Activated CD8-positive, alpha-beta T cell treated with anti-CD3 and anti-CD28 coated beads for 36 hours (primary cell): ENCODE measurements at regions not wholly inside any gene's neighbourhood (a gene's known extent, or its start where the extent isn't known, plus 50 kb on each side); places are given as distances from the start of the nearest gene placed in this dataset.

ENCODE experiments used
- ATAC-seq: fragments of 200-7000 bp; cut with Tn5 transposase; one replicate; pipeline ENCODE4 v1.10.0; 2021; ENCODE audit warnings: mild to moderate bottlenecking, moderate library complexity
- CTCF ChIA-PET: fragments of 350-600 bp; sonication (Branson Sonifier 250); formaldehyde crosslinking; loops from one replicate; lab custom pipeline; 2021; ENCODE audit warnings: antibody characterized with exemption; lab: Charles Lee
- POLR2A ChIA-PET: fragments of 350-600 bp; sonication (Branson Sonifier 250); formaldehyde crosslinking; loops from one replicate; lab custom pipeline; 2021; ENCODE audit warnings: antibody characterized with exemption; lab: Charles Lee
- DNase-seq: peaks from one replicate; pipeline ENCODE4 v3.0.0-alpha.2; 2020
- H3K27ac Mint-ChIP-seq: one replicate; pipeline ENCODE4 v1.8.0; 2021; ENCODE audit warnings: mild to moderate bottlenecking, mixed read lengths
- H3K27me3 Mint-ChIP-seq: one replicate; pipeline ENCODE4 v1.8.0; 2021; ENCODE audit warnings: mixed read lengths
- H3K36me3 Mint-ChIP-seq: one replicate; pipeline ENCODE4 v1.8.0; 2021; ENCODE audit warnings: low read depth, mixed read lengths
- H3K4me1 Mint-ChIP-seq: one replicate; pipeline ENCODE4 v1.8.0; 2021; ENCODE audit warnings: low read depth, mixed read lengths
- H3K4me3 Mint-ChIP-seq: one replicate; pipeline ENCODE4 v1.8.0; 2021; ENCODE audit warnings: mild to moderate bottlenecking, moderate library complexity, mixed read lengths
- H3K9me3 Mint-ChIP-seq: one replicate; pipeline ENCODE4 v1.8.0; 2021; ENCODE audit warnings: mixed read lengths
- CTCF ChIP-seq: fragments of 200-600 bp; IDR thresholded peaks from one replicate; pipeline ENCODE4 v1.8.0; 2022; ENCODE audit warnings: antibody characterized with exemption, mild to moderate bottlenecking
- intact Hi-C: fragments of 100-400 bp; cut with micrococcal nuclease; formaldehyde crosslinking; loops from one replicate; pipeline ENCODE4 v1.10.0; 2022

GRCh38 chr2:150153646-150154307 lies 333.7 kb downstream of the RND3 start:
- intact Hi-C loops = no loop called here
- POLR2A ChIA-PET = no interaction called here
- H3K27ac Mint-ChIP-seq = no peak overlapping the region
- no peak for TF ChIP-seq CTCF
- no peaks in the 10 kb centered on the region for H3K9me3 Mint-ChIP-seq
- no peak for DNase-seq
- ATAC-seq = no peak
- CTCF ChIA-PET = no interaction called here
- no peaks in the 10 kb centered on the region for H3K27me3 Mint-ChIP-seq
- no peaks in the 10 kb centered on the region for H3K4me1 Mint-ChIP-seq
- H3K36me3 Mint-ChIP-seq = no peaks in the 10 kb centered on the region
- H3K4me3 Mint-ChIP-seq = no peak overlapping the region

- ChIA-PET POLR2A (no interaction called here), CTCF (no interaction called here)
- no peak for DNase-seq
- ATAC-seq = no peak
- Mint-ChIP-seq H3K4me3 (no peak overlapping the region), H3K27me3 (no peaks in the 10 kb centered on the region), H3K9me3 (peaks cover 5% of the 10 kb centered on the region), H3K36me3 (no peaks in the 10 kb centered on the region), H3K27ac (no peak overlapping the region), H3K4me1 (no peaks in the 10 kb centered on the region)
- no peak for TF ChIP-seq CTCF
- intact Hi-C loops = no loop called here
Observed at GRCh38 chr2:150152230-150152629, 335.2 kb downstream of the RND3 start.

GRCh38 chr2:150150144-150150543 lies 337.3 kb downstream of the RND3 start:
- no peak overlapping the region for H3K27ac Mint-ChIP-seq
- TF ChIP-seq CTCF = no peak
- peaks cover 26% of the 10 kb centered on the region for H3K9me3 Mint-ChIP-seq
- DNase-seq (no peak), ATAC-seq (no peak)
- ChIA-PET CTCF (no interaction called here), POLR2A (no interaction called here)
- no peaks in the 10 kb centered on the region for H3K4me1 Mint-ChIP-seq
- no peaks in the 10 kb centered on the region for H3K27me3 Mint-ChIP-seq
- intact Hi-C loops = no loop called here
- H3K4me3 Mint-ChIP-seq = no peak overlapping the region
- no peaks in the 10 kb centered on the region for H3K36me3 Mint-ChIP-seq

- CTCF ChIA-PET = no interaction called here
- H3K4me1 Mint-ChIP-seq = no peaks in the 10 kb centered on the region
Observed at GRCh38 chr2:150147889-150148683, 339.4 kb downstream of the RND3 start.

More at GRCh38 chr2:150147889-150148683, 339.4 kb downstream of the RND3 start:
- peaks cover 26% of the 10 kb centered on the region for H3K9me3 Mint-ChIP-seq
- POLR2A ChIA-PET = no interaction called here
- no peak overlapping the region for H3K4me3 Mint-ChIP-seq
- ATAC-seq (no peak), DNase-seq (no peak)
- no peaks in the 10 kb centered on the region for H3K36me3 Mint-ChIP-seq
- H3K27me3 Mint-ChIP-seq = no peaks in the 10 kb centered on the region
- H3K27ac Mint-ChIP-seq = no peak overlapping the region
- intact Hi-C loops = no loop called here
- TF ChIP-seq CTCF = no peak
